IMR-90 (cell line): ENCODE measurements at regions not wholly inside any gene's neighbourhood (a gene's known extent, or its start where the extent isn't known, plus 50 kb on each side); places are given as distances from the start of the nearest gene placed in this dataset.

Experiments
- ATAC-seq: fragments of 200-7000 bp; cut with Tn5 transposase; 2 replicates; pipeline ENCODE4 v1.9.1; 2020; ENCODE audit warnings: low read depth, mild to moderate bottlenecking, moderate library complexity
- BruUV-seq: library from RNA; stranded (reverse); fragments of 400-500 nt; replicated peaks from 2 replicates; lab custom pipeline; 2021; lab: Mats Ljungman, UMichigan
- CTCF ChIA-PET: fragments of 300-600 bp; formaldehyde crosslinking; extraction: SDS; loops from one replicate; lab custom pipeline; 2021; ENCODE audit warnings: antibody characterized with exemption; lab: Yijun Ruan, JAX
- POLR2A ChIA-PET: fragments of 300-600 bp; sonication (Branson Sonifier 250); formaldehyde crosslinking; loops from one replicate; lab custom pipeline; 2022; ENCODE audit warnings: antibody characterized with exemption; ENCODE audit not compliant: unreplicated experiment; lab: Charles Lee
- DNase-seq: peaks from one replicate; pipeline ENCODE4 v3.0.0; 2013
- H2AFZ ChIP-seq: replicated peaks from 2 replicates; pipeline ENCODE3; 2013; ENCODE audit warnings: low read length, mild to moderate bottlenecking; ENCODE audit not compliant: poor library complexity
- H2AK5ac ChIP-seq: 2 replicates; pipeline ENCODE4 v1.6.1; 2013; ENCODE audit warnings: low read depth, low read length, inconsistent platforms
- H2AK9ac ChIP-seq: replicated peaks from 2 replicates; pipeline ENCODE3; 2013; ENCODE audit warnings: mild to moderate bottlenecking, low read depth, low read length, moderate library complexity; ENCODE audit not compliant: poor library complexity
- H2BK120ac ChIP-seq: 2 replicates; pipeline ENCODE4 v1.6.1; 2013; ENCODE audit warnings: low read depth, low read length, inconsistent platforms
- H2BK15ac ChIP-seq: 3 replicates; pipeline ENCODE4 v1.6.1; 2013; ENCODE audit warnings: low read depth, low read length, inconsistent platforms
- H2BK20ac ChIP-seq: 2 replicates; pipeline ENCODE4 v1.6.1; 2013; ENCODE audit warnings: low read depth, mild to moderate bottlenecking, inconsistent platforms, low read length, moderate library complexity
- H2BK5ac ChIP-seq: 2 replicates; pipeline ENCODE4 v1.6.1; 2013; ENCODE audit warnings: mild to moderate bottlenecking, low read depth, low read length, inconsistent platforms; ENCODE audit not compliant: poor library complexity, severe bottlenecking
- H3K14ac ChIP-seq: replicated peaks from 2 replicates; pipeline ENCODE4 v1.6.1; 2013; ENCODE audit warnings: low read depth, low read length, inconsistent platforms
- H3K18ac ChIP-seq: 2 replicates; pipeline ENCODE4 v1.6.1; 2013; ENCODE audit warnings: low read depth, low read length, control low read depth
- H3K23ac ChIP-seq: 2 replicates; pipeline ENCODE4 v1.6.1; 2013; ENCODE audit warnings: low read depth, low read length, inconsistent platforms
- H3K27ac ChIP-seq: 2 replicates; pipeline ENCODE4 v1.5.1; 2013; ENCODE audit warnings: mild to moderate bottlenecking, control low read depth, low read length; ENCODE audit not compliant: insufficient read depth
- H3K27me3 ChIP-seq: 2 replicates; pipeline ENCODE4 v1.6.1; 2013; ENCODE audit warnings: low read length; ENCODE audit not compliant: control insufficient read depth, insufficient read depth
- H3K36me3 ChIP-seq: 2 replicates; pipeline ENCODE4 v1.6.1; 2013; ENCODE audit warnings: low read length, mixed read lengths; ENCODE audit not compliant: control insufficient read depth, insufficient read depth
- H3K4ac ChIP-seq: 2 replicates; pipeline ENCODE4 v1.6.1; 2013; ENCODE audit warnings: low read depth, low read length, inconsistent platforms
- H3K4me1 ChIP-seq: 2 replicates; pipeline ENCODE4 v1.6.1; 2013; ENCODE audit warnings: low read length, mixed read lengths; ENCODE audit not compliant: control insufficient read depth, insufficient read depth
- H3K4me2 ChIP-seq: 2 replicates; pipeline ENCODE4 v1.6.1; 2013; ENCODE audit warnings: low read depth, mild to moderate bottlenecking, control low read depth, low read length, moderate library complexity
- H3K4me3 ChIP-seq: 2 replicates; pipeline ENCODE4 v1.5.1; 2013; ENCODE audit warnings: low read depth, mild to moderate bottlenecking, control low read depth, low read length, moderate library complexity; ENCODE audit not compliant: insufficient read depth
- H3K56ac ChIP-seq: 2 replicates; pipeline ENCODE4 v1.6.1; 2013; ENCODE audit warnings: low read length, inconsistent platforms; ENCODE audit not compliant: insufficient read depth; ENCODE audit errors: extremely low read depth
- H3K79me1 ChIP-seq, 2 experiments: 2 replicates each; pipeline ENCODE4 v1.6.1; 2013; ENCODE audit warnings: low read length in 2 of 2, inconsistent platforms in 1 of 2, low read depth in 1 of 2
- H3K9ac ChIP-seq: 2 replicates; pipeline ENCODE4 v1.6.1; 2013; ENCODE audit warnings: low read depth, low read length, control low read depth
- H3K9me1 ChIP-seq: 2 replicates; pipeline ENCODE4 v1.6.1; 2013; ENCODE audit warnings: low read length, inconsistent platforms; ENCODE audit not compliant: insufficient read depth
- H3K9me3 ChIP-seq: 2 replicates; pipeline ENCODE4 v1.6.1; 2013; ENCODE audit warnings: low read length; ENCODE audit not compliant: control insufficient read depth, insufficient read depth
- H4K20me1 ChIP-seq: 2 replicates; pipeline ENCODE4 v1.6.1; 2013; ENCODE audit warnings: low read length, inconsistent platforms; ENCODE audit not compliant: insufficient read depth
- H4K5ac ChIP-seq: 2 replicates; pipeline ENCODE4 v1.6.1; 2013; ENCODE audit warnings: mild to moderate bottlenecking, low read depth, low read length, control low read depth
- H4K8ac ChIP-seq, 2 experiments: 2 replicates each; pipeline ENCODE4 v1.6.1; 2013; ENCODE audit warnings: low read depth in 2 of 2, low read length in 2 of 2, control low read depth in 1 of 2, inconsistent platforms in 1 of 2
- H4K91ac ChIP-seq: 2 replicates; pipeline ENCODE4 v1.6.1; 2013; ENCODE audit warnings: low read depth, low read length, inconsistent platforms; ENCODE audit not compliant: insufficient read depth
- BHLHE40 ChIP-seq: fragments of 150-350 bp; IDR thresholded peaks from 2 replicates; pipeline ENCODE4 v1.6.1; 2016; ENCODE audit warnings: mild to moderate bottlenecking, low read depth, low read length
- CEBPB ChIP-seq: IDR thresholded peaks from 2 replicates; pipeline ENCODE4 v1.6.1; 2012; ENCODE audit warnings: low read depth, low read length, improper control_type of control experiment
- CHD1 ChIP-seq: IDR thresholded peaks from 2 replicates; pipeline ENCODE4 v1.6.1; 2012; ENCODE audit warnings: low read depth, low read length, improper control_type of control experiment
- FOS ChIP-seq: fragments of 150-350 bp; IDR thresholded peaks from 2 replicates; pipeline ENCODE4 v1.6.1; 2016; ENCODE audit warnings: low read depth, low read length
- MAFK ChIP-seq: IDR thresholded peaks from 2 replicates; pipeline ENCODE4 v1.6.1; 2012; ENCODE audit warnings: low read depth, low read length, improper control_type of control experiment
- MAZ ChIP-seq: IDR thresholded peaks from 2 replicates; pipeline ENCODE4 v1.6.1; 2012; ENCODE audit warnings: low read depth, mild to moderate bottlenecking, low read length, improper control_type of control experiment, moderate library complexity, borderline replicate concordance
- MXI1 ChIP-seq: IDR thresholded peaks from 2 replicates; pipeline ENCODE4 v1.6.1; 2012; ENCODE audit warnings: low read depth, mild to moderate bottlenecking, low read length, moderate library complexity, borderline replicate concordance
- NFE2L2 ChIP-seq: fragments of 150-350 bp; IDR thresholded peaks from 2 replicates; pipeline ENCODE4 v1.6.1; 2016; ENCODE audit warnings: low read depth, mild to moderate bottlenecking, low read length
- POLR2A ChIP-seq: IDR thresholded peaks from 2 replicates; pipeline ENCODE4 v1.6.1; 2012; ENCODE audit warnings: mild to moderate bottlenecking, low read depth, low read length
- RAD21 ChIP-seq: IDR thresholded peaks from 2 replicates; pipeline ENCODE4 v1.6.1; 2012; ENCODE audit warnings: low read length, improper control_type of control experiment
- RCOR1 ChIP-seq: IDR thresholded peaks from 2 replicates; pipeline ENCODE4 v1.6.1; 2012; ENCODE audit warnings: mild to moderate bottlenecking, low read length, improper control_type of control experiment; ENCODE audit not compliant: insufficient replicate concordance
- RFX5 ChIP-seq: IDR thresholded peaks from 2 replicates; pipeline ENCODE4 v1.8.0; 2012; ENCODE audit warnings: low read depth, mild to moderate bottlenecking, low read length, moderate library complexity
- SMC3 ChIP-seq: fragments of 150-350 bp; IDR thresholded peaks from 2 replicates; pipeline ENCODE4 v1.6.1; 2016; ENCODE audit warnings: low read depth, mild to moderate bottlenecking, antibody characterized with exemption, low read length, moderate library complexity
- WGBS, 2 experiments: methylation state at CpG; one replicate each; pipeline versions ENCODE4 v1.1.5 to v1.1.7; 2013; ENCODE audit warnings: missing lambda C conversion rate in 2 of 2; ENCODE audit not compliant: insufficient read length in 1 of 2; ENCODE audit errors: extremely low coverage in 2 of 2; 5-methylcytosine and 5-hydroxymethylcytosine counted together
- dilution Hi-C: fragments of 300-500 bp; cut with HindIII; formaldehyde crosslinking; loops from one replicate; pipeline ENCODE4 v1.14.3; 2018; ENCODE audit warnings: low sequenced_read_pairs; ENCODE audit not compliant: unreplicated experiment
- in situ Hi-C: fragments of 300-500 bp; cut with MboI; formaldehyde crosslinking; loops from 3 replicates; pipeline ENCODE4 v1.14.3; 2019; ENCODE audit warnings: low sequenced_read_pairs, inconsistent platforms, mixed read lengths
- intact Hi-C: fragments of 100-400 bp; cut with micrococcal nuclease; formaldehyde crosslinking; loops from 2 replicates; pipeline ENCODE4 v1.10.0; 2022
- TF ChIP-seq, protein P1 (sequence below): fragments of 150-350 bp; IDR thresholded peaks from 2 replicates; pipeline ENCODE4 v1.6.1; 2017; ENCODE audit warnings: mild to moderate bottlenecking, antibody characterized with exemption, low read length, low read depth
- TF ChIP-seq, protein P2 (sequence below): conservative IDR thresholded peaks from 2 replicates; pipeline ENCODE4 v1.5.1; 2012; ENCODE audit warnings: mild to moderate bottlenecking, low read depth, low read length, improper control_type of control experiment
- TF ChIP-seq, protein P3 (sequence below): fragments of 150-350 bp; IDR thresholded peaks from 2 replicates; pipeline ENCODE4 v1.6.1; 2016; ENCODE audit warnings: low read depth, mild to moderate bottlenecking, low read length, moderate library complexity, borderline replicate concordance

DNA sequence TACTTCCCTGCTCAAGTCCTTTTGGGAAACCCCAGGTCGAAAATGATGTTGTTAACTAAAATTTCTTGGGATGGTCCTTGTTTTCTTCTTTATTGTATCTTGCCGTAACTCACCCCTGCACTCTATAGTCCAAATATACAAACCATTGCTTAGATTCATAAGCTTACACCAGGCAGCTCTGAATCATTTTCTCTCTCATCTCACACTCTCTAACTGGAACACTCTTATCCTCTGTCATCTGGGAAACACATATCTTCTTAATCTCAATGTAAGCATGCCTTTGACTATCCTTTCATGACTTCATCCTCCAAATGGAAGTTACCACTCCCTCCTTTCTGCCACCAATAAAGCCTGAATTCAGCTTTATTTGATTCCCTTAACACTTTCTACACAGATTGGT lies 175.8 kb upstream of the ANK3 start:
- Histone ChIP-seq H2AK5ac (0 out of 2 replicates have a peak overlapping the region, but pooled peaks have one; percentile 24), H4K5ac (no peak overlapping the region), H3K9ac (no peak overlapping the region), H3K14ac (no peak overlapping the region), H4K91ac (no peak overlapping the region), H3K9me3 (no peaks in the 10 kb centered on the region; the same call in 1 of the 2 replicates), H3K9me1 (peaks cover 2% of the 10 kb centered on the region; the same call in 1 of the 2 replicates), H2BK15ac (peak overlapping the region; percentile 28; the same call in 1 of the 3 replicates), H3K4me2 (no peak overlapping the region), H3K56ac (no peak overlapping the region), H2BK20ac (peak overlapping the region; percentile 57; the same call in 1 of the 2 replicates), H3K4me1 (peaks cover 5% of the 10 kb centered on the region; the same call in 1 of the 2 replicates), H2BK5ac (no peak overlapping the region), H2AFZ (no peak overlapping the region), H3K4ac (0 out of 2 replicates have a peak overlapping the region, but pooled peaks have one; percentile 37), H3K79me1 (no peaks in the 10 kb centered on the region), H3K23ac (no peak overlapping the region), H3K27ac (no peak overlapping the region), H2AK9ac (no peak overlapping the region), H4K20me1 (no peaks in the 10 kb centered on the region), H3K18ac (no peak overlapping the region), H4K8ac (no peak overlapping the region), H2BK120ac (no peak overlapping the region), H3K36me3 (no peaks in the 10 kb centered on the region), H3K27me3 (no peaks in the 10 kb centered on the region), H3K4me3 (no peak overlapping the region)
- in situ Hi-C loops (no loop called here), dilution Hi-C loops (no loop called here), intact Hi-C loops (no loop called here)
- DNase-seq (peak; percentile 8), ATAC-seq (peak; percentile 43)
- WGBS, 2 experiments: 67% methylated on average over 1 of the region's 2 CpGs; no CpG with 5 or more reads in 1 of the 2 experiments
- no TSS peak for BruUV-seq
- TF ChIP-seq RFX5: no peak
- no peak for TF ChIP-seq MXI1
- no peak for TF ChIP-seq MAZ
- no peak for TF ChIP-seq CEBPB
- TF ChIP-seq, protein P1, sequence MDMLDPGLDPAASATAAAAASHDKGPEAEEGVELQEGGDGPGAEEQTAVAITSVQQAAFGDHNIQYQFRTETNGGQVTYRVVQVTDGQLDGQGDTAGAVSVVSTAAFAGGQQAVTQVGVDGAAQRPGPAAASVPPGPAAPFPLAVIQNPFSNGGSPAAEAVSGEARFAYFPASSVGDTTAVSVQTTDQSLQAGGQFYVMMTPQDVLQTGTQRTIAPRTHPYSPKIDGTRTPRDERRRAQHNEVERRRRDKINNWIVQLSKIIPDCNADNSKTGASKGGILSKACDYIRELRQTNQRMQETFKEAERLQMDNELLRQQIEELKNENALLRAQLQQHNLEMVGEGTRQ: no peak
- no peak for TF ChIP-seq NFE2L2
- TF ChIP-seq MAFK: no peak
- TF ChIP-seq BHLHE40: no peak
- no peak for TF ChIP-seq FOS
- no peak for TF ChIP-seq RCOR1
- TF ChIP-seq, protein P2, sequence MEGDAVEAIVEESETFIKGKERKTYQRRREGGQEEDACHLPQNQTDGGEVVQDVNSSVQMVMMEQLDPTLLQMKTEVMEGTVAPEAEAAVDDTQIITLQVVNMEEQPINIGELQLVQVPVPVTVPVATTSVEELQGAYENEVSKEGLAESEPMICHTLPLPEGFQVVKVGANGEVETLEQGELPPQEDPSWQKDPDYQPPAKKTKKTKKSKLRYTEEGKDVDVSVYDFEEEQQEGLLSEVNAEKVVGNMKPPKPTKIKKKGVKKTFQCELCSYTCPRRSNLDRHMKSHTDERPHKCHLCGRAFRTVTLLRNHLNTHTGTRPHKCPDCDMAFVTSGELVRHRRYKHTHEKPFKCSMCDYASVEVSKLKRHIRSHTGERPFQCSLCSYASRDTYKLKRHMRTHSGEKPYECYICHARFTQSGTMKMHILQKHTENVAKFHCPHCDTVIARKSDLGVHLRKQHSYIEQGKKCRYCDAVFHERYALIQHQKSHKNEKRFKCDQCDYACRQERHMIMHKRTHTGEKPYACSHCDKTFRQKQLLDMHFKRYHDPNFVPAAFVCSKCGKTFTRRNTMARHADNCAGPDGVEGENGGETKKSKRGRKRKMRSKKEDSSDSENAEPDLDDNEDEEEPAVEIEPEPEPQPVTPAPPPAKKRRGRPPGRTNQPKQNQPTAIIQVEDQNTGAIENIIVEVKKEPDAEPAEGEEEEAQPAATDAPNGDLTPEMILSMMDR: no peak
- no peak for TF ChIP-seq RAD21
- no peak for TF ChIP-seq POLR2A
- no peak for TF ChIP-seq SMC3
- TF ChIP-seq, protein P3, sequence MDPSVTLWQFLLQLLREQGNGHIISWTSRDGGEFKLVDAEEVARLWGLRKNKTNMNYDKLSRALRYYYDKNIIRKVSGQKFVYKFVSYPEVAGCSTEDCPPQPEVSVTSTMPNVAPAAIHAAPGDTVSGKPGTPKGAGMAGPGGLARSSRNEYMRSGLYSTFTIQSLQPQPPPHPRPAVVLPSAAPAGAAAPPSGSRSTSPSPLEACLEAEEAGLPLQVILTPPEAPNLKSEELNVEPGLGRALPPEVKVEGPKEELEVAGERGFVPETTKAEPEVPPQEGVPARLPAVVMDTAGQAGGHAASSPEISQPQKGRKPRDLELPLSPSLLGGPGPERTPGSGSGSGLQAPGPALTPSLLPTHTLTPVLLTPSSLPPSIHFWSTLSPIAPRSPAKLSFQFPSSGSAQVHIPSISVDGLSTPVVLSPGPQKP: no peak
- TF ChIP-seq CHD1: no peak
- ChIA-PET CTCF (no interaction called here), POLR2A (no interaction called here)
